ENCODE measurements at regions not wholly inside any gene's neighbourhood (a gene's known extent, or its start where the extent isn't known, plus 50 kb on each side); places are given as distances from the start of the nearest gene placed in this dataset.

DNA sequence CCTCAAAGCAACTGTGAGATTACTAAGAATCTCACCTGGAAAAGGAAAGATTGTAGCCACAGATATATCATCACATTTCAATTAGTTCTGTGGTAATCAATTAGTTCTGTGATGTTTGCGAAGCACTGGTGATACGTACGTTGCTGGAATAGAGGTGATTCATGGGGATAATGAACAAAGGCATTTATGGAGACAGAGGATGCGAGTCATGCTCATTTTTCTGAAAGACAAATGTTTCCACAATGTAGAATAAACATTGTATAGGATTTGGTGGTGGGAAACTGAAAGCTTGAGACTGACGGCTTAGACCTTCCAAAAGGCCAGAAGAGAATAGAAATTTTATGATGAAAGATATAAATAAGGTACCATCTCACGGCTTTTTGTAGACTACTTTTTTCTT, 507.3 kb upstream of the TYRP1 start:
- ATAC-seq: no peak
- Histone ChIP-seq H3K9me3 (ENCODE audit: control insufficient read depth, insufficient read depth, low read depth, low read length) (no peaks in the 10 kb centered on the region), H3K27ac (ENCODE audit: low read length) (no peak overlapping the region), H3K36me3 (ENCODE audit: control insufficient read depth, insufficient read depth, low read length) (no peaks in the 10 kb centered on the region), H3K4me3 (ENCODE audit: low read depth in 2 of 2, low read length in 2 of 2) (no peak overlapping the region), H3K4me1 (ENCODE audit: control insufficient read depth, insufficient read depth, low read length) (no peaks in the 10 kb centered on the region), H3K27me3 (ENCODE audit: control insufficient read depth, insufficient read depth, low read length) (no peaks in the 10 kb centered on the region)
- BruUV-seq (replicated peaks): no TSS peak
- intact Hi-C loops (cut with micrococcal nuclease; ENCODE audit: unreplicated experiment) (no loop called here), in situ Hi-C loops (cut with HindIII; ENCODE audit: low pct_unique_long_range_greater_than_20kb, low sequenced_read_pairs) (no loop called here)
- TF ChIP-seq SIN3A (IDR thresholded peaks at IDR 0.05; ENCODE audit: borderline replicate concordance, insufficient read depth, low read depth, low read length) (no peak), TCF7L2 (IDR thresholded peaks at IDR 0.05; ENCODE audit: low read depth, low read length) (no peak), POLR2AphosphoS5 (IDR thresholded peaks at IDR 0.05; ENCODE audit: low read depth, low read length) (no peak)
- TF ChIP-seq, protein P1, sequence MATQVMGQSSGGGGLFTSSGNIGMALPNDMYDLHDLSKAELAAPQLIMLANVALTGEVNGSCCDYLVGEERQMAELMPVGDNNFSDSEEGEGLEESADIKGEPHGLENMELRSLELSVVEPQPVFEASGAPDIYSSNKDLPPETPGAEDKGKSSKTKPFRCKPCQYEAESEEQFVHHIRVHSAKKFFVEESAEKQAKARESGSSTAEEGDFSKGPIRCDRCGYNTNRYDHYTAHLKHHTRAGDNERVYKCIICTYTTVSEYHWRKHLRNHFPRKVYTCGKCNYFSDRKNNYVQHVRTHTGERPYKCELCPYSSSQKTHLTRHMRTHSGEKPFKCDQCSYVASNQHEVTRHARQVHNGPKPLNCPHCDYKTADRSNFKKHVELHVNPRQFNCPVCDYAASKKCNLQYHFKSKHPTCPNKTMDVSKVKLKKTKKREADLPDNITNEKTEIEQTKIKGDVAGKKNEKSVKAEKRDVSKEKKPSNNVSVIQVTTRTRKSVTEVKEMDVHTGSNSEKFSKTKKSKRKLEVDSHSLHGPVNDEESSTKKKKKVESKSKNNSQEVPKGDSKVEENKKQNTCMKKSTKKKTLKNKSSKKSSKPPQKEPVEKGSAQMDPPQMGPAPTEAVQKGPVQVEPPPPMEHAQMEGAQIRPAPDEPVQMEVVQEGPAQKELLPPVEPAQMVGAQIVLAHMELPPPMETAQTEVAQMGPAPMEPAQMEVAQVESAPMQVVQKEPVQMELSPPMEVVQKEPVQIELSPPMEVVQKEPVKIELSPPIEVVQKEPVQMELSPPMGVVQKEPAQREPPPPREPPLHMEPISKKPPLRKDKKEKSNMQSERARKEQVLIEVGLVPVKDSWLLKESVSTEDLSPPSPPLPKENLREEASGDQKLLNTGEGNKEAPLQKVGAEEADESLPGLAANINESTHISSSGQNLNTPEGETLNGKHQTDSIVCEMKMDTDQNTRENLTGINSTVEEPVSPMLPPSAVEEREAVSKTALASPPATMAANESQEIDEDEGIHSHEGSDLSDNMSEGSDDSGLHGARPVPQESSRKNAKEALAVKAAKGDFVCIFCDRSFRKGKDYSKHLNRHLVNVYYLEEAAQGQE (IDR thresholded peaks at IDR 0.05; ENCODE audit: insufficient read depth in 1 of 2, low read depth in 2 of 2, low read length in 1 of 2): no peak
- POLR2A ChIA-PET: no interaction called here
- DNase-seq (ENCODE audit: low read depth, low spot score): no peak
- CTCF ChIA-PET: no interaction called here

DNA sequence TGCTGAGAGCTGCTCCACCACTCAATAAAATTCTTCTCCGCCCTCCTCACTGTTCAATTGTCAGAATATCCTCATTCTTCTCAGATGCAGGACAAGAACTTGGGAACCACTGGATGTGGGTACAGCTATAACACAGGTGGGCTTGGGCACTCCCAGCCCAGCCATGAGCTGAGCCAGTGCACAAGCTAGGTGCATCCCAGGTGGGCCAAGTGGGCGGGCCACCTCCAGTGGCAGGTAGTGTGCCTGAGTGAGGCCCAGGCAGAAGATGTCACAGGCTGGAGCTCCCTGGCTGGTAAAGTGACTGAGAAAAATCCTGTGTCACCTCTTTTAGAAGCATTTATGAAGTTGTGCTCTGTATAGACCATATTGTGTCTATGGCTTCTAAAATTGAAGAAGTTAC, 501.6 kb upstream of the TYRP1 start:
- no peaks in the 10 kb centered on the region for H3K9me3 ChIP-seq (ENCODE audit: control insufficient read depth, insufficient read depth, low read depth, low read length)
- TF ChIP-seq TCF7L2 (IDR thresholded peaks at IDR 0.05; ENCODE audit: low read depth, low read length) (no peak), SIN3A (IDR thresholded peaks at IDR 0.05; ENCODE audit: borderline replicate concordance, insufficient read depth, low read depth, low read length) (no peak), POLR2AphosphoS5 (IDR thresholded peaks at IDR 0.05; ENCODE audit: low read depth, low read length) (no peak)
- TF ChIP-seq, protein P1 (IDR thresholded peaks at IDR 0.05; ENCODE audit: insufficient read depth in 1 of 2, low read depth in 2 of 2, low read length in 1 of 2): no peak
- TF ChIP-seq, protein P2, sequence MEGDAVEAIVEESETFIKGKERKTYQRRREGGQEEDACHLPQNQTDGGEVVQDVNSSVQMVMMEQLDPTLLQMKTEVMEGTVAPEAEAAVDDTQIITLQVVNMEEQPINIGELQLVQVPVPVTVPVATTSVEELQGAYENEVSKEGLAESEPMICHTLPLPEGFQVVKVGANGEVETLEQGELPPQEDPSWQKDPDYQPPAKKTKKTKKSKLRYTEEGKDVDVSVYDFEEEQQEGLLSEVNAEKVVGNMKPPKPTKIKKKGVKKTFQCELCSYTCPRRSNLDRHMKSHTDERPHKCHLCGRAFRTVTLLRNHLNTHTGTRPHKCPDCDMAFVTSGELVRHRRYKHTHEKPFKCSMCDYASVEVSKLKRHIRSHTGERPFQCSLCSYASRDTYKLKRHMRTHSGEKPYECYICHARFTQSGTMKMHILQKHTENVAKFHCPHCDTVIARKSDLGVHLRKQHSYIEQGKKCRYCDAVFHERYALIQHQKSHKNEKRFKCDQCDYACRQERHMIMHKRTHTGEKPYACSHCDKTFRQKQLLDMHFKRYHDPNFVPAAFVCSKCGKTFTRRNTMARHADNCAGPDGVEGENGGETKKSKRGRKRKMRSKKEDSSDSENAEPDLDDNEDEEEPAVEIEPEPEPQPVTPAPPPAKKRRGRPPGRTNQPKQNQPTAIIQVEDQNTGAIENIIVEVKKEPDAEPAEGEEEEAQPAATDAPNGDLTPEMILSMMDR (IDR thresholded peaks at IDR 0.05): no peak
- H3K27ac ChIP-seq (ENCODE audit: low read length): no peak overlapping the region
- ChIA-PET CTCF (no interaction called here), POLR2A (no interaction called here)
- no peaks in the 10 kb centered on the region for H3K4me1 ChIP-seq (ENCODE audit: control insufficient read depth, insufficient read depth, low read length)
- in situ Hi-C loops (cut with HindIII; ENCODE audit: low pct_unique_long_range_greater_than_20kb, low sequenced_read_pairs) (no loop called here), intact Hi-C loops (cut with micrococcal nuclease; ENCODE audit: unreplicated experiment) (no loop called here)
- H3K4me3 ChIP-seq (ENCODE audit: low read depth in 2 of 2, low read length in 2 of 2): no peak overlapping the region
- ATAC-seq (no peak), DNase-seq (ENCODE audit: low read depth, low spot score) (no peak)
- H3K27me3 ChIP-seq (ENCODE audit: control insufficient read depth, insufficient read depth, low read length): no peaks in the 10 kb centered on the region
- no TSS peak for BruUV-seq (replicated peaks)
- no peaks in the 10 kb centered on the region for H3K36me3 ChIP-seq (ENCODE audit: control insufficient read depth, insufficient read depth, low read length)

Measured in Panc1 (cell line).